Anterior cingulate cortex (tissue), 58 donors: ENCODE measurements at regions not wholly inside any gene's neighbourhood (a gene's known extent, or its start where the extent isn't known, plus 50 kb on each side); places are given as distances from the start of the nearest gene placed in this dataset.
"Not testable (repeated sequence)": the region's sequence is repeated elsewhere in the genome, so short reads cannot be mapped to it uniquely, and the experiment has no call there.

Source experiments
- DNase-seq, 58 donors: peaks; one replicate each; lab custom pipeline; 2025; lab: John Stamatoyannopoulos, UW

DNA sequence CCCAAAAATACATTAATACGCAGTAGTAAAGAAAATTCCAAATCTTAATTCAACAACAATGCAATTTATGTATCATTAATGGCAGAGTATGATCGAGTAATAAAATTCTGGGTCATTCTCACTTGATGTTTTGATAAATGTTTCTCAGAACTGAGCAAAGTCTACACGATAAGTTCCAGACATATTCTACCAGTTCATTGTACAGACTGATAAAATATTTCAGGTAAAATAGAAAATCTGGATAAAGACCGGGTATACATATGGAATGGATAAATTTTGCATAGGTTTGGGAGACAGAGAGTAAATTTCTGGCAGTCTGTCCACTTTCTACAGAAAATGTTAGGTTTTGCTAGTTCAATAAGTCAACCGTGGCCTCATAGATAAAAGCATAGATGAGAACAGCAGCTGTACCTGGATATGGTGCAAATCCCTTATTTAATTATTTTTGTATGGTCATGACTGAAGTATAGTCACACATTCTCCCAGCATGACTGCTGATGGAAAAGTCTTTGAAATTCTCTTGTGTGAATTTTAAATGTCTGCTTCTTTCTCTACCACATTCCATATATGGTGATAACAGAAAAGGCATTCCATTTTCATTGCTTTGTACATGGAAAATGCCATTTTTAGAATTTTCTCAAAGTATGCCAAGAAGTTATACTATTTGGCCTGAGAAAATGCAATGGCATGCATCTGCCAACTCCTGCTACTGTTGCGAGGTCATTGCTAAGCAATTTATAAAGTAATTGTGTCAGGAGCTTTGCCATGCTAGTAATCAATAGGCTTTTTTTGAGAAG is 301.9 kb upstream of the ARSJ start:
- DNase-seq: no peak

DNA sequence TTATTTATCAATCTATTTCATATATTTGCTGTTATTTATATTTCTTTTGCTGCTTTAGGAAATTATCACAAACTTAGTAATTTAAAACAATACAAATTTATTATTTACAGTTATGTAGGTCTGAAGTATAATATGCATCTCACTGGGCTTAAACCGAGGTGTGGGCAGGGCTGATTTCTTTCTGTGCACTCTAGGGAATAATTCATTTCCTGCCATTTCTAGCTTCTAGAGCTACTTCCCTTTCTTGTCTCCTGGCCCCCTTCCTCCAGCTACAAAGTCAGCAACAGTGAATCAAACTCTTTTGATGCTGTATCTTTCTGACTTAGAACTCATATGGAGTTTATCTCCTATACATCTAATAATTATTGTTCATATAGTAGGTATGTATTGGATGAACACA is 303.5 kb upstream of the ARSJ start:
- DNase-seq: no peak

DNA sequence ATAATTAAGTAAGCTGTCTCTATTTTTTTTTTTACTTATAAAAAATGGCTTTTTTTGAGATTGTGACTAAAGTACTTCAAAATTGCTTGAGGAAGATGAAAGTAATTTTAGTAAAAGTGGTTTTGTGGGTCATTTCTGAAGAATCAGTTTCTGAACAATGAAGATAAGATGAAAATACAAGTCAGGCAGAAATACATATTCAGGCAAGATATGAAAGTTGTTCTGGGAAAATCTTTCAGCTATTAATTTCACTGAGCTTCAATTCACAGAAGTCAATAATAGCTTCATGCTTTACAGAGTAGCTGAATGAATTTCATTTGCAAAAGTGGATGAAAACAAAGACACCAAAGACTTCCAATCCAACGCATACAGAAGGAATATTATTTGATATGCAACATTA is 305.2 kb upstream of the ARSJ start:
- DNase-seq: no peak

DNA sequence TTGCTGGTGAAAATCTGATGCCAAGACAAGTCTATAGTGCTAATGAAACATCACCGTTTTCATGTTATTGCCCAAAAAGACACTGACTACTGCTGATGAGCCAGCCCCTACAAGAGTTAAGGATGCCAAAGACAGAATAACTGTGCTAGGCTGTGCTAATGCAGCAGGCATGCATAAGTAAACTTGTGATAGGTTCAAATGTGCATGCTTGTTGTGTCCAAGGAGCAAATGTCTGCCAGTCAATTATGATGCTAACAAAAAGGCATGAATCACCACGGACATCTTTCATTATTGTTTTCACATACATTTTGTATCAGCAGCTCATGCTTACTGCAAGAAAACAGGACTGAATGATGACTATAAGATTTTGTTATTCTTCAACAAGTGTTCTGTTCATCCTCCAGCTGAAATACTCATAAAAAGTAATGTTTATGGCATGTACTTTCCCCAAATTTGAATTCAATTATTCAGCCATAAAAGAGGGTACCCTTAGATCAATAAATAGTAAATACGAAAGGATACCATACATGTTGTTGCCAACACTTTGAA is 306.9 kb upstream of the ARSJ start:
- no peak for DNase-seq

DNA sequence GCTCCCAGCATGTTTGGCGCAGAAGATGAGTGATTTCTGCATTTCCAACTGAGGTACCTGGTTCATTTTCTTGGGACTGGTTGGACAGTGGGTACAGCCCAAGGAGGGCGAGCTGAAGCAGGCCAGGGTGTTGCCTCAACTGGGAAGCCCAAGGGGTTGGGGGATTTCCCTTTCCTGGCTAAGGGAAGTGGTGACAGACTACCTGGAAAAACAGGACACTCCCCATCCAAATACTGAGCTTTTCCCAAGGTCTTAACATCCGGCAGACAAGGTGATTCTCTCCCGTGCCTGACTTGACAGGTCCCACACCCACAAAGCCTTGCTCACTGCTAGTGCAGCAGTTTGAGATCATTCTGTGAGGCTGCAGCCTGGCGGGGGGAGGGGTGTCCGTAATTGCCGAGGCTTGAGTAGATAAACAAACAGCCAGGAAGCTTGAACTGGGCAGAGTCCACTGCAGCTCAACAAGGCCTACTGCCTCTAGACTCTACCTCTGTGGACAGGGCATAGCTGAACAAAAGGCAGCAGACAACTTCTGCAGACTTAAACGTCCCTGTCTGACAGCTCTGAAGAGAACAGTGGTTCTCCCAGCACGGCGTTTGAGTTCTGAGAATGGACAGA is 307.7 kb upstream of the ARSJ start:
- no peak for DNase-seq

DNA sequence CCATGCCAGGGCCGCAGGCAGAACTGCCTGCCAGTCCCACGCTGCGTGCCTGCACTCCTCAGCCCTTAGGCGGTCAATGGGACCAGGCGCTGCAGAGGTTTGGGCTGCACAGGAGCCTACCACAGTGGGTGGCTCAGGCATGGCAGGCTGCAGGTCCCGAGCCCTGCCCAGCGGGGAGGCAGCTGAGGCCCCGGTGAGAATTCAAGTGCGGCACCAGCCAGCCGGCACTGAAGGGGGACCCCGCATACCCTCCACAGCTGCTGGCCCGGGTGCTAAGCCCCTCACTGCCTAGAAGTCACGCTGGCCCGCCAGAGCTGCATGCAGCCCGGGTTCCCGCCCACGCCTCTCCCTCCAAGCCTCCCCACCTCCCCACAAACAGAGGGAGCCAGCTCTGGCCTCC is 302.5 kb upstream of the UGT8 start:
- DNase-seq: peak in 1 of 58 donors; percentile 0

DNA sequence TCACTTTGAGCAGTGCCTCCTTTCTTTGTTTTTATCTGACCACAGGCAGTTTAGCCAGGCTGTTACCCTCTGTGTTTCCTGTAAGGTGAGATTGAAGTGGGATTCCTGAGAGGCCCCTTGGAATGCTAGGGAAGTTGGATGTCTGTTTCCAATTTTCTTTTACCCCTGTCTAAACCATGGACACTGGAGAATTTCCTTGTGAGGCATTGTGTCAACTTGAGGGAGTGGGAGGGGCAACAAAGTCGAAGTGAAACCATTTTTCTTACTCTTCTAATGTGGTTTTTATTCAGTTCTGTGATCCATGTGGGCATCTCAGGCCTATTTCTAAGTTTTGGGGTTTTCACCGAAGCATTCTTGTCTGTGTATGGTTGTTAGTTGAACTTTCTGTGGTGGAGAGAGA is 296.1 kb upstream of the UGT8 start:
- DNase-seq: no peak

DNA sequence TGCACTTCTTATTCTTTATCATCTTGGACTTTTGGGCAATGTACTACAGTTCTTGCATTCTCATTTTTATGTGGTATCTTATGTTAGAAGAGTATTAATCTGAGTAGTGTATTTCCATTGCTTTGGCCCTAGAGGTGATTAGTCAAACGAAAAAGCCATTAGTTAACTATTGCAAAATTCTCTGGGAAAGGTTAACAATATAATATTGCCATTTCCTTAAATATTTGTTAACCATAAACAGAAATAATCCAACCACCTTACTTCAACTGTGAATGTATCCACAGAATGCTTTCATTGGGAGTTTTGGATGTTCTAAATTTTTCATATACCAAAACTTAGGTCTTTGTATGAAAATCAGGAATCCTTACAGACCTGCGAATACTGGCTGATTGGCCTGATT is 294.6 kb upstream of the UGT8 start:
- DNase-seq: no peak

DNA sequence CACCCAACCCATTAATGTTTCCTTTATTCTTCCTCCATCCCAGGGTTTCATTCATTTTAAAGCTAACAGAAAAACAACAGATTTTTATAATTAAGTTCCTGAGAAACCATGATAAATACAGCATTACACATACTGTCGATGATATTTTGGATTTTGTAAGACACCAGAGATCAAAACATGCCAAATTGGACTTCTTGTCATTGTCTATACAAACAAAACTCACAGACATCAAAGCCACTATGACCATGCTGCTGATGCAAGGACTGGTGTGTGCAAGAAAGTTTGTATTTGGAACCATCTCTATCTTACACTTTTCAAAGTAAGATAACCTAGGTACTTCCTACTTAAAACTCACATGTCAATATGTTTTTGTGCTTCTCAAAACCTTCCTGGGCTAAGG is 294.0 kb upstream of the UGT8 start:
- no peak for DNase-seq

DNA sequence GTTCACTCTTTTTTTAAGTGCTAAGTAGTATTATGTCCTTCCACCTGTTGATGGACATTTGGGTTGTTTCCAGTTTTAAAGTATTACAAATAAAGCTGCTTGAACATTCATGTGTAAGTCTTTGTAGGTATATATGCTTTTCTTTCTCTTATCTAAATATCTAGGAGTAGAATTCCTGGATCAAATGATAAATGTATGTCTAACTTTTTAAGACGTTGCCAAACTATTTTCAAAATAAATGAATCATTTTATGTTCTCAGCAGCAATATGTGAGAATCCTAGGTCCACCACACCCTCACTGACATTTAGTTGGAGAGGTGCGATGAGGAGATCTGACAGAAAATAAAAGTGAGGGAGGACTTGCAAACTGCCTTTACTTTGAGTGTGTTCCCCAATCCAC is 291.7 kb upstream of the UGT8 start:
- DNase-seq: no peak

DNA sequence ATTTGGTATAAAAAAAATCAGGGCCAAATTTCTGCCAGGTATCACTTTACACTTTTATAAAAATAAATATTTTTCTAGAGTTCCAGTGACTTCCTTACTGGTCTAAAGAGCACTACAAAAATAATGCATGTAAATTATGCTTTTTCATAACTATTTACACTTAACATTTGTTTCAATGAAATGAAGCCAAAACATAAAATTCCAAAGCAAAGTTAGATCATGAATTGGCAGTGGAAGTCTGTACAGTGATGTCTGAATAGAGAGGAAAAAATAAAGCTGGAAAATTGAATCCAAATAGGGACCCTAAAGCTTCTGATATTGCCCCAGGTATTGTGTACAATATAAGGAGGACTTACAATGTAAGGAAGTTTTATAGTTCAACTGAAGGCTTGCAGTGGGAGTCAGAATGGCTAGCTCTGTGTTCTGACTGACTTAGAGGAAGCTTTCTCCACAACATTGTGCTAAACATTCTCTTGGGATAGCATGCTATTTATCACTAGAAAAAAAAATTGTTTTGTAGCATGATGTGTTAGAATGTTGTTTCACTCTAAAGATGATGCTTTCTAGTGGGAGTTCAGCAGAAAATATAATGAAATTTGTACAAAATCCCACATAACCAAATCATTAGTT is 288.2 kb upstream of the UGT8 start:
- no peak for DNase-seq

DNA sequence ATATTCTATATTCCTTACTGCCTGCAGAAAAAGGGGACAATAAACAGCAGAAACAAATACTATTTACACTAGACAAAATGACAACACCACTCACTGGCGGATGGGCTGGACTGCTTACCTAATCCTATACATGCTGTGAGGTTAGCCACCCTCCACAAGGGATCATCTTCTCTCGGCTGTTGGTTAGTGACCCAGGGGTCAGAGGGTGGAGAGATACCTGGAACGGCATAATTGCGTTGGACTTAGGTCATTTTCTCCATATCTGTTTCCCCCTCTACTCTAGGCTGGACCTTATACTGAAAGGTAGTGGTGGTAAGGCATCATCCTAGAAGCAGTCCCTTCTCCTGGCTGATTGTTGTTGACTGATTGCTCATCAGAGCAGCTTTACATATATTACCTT is 286.8 kb upstream of the UGT8 start:
- no peak for DNase-seq

DNA sequence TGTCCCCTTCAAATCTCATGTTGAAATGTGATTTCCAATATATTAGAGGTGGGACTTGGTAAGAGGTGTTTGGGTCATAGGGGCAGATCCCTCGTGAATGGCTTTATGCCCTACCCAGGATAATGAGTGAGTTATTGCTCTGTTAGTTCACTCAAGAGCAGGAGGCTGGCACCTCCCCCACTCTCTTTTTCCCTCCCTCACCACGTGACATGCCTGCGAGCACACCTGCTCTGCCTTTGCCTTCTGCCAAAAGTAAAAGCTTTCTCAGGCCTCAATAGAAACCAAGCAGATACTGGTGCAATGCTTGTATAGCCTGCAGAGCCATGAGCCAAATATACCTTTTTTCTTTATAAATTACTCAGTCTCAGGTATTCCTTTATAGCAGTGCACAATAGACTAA is 286.3 kb upstream of the UGT8 start:
- no peak for DNase-seq

DNA sequence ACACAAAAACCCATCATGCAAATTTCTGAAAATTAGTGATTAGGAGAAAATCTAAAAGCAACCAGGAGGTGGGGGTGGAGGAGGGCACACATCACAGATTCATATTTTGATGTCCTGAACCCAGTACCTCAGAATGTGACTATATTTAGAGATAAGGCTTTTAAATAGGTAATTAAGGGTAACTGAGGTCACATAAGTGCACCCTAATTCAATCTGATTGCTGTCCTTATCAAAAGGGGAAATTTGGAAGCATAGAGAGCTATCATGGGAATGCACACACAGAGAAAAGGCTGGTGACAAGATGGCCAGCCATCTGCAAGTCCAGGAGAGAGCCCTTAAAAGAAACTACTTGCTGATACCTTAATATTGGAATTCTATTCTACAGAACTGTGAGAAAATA is 281.8 kb upstream of the UGT8 start:
- DNase-seq: no peak

DNA sequence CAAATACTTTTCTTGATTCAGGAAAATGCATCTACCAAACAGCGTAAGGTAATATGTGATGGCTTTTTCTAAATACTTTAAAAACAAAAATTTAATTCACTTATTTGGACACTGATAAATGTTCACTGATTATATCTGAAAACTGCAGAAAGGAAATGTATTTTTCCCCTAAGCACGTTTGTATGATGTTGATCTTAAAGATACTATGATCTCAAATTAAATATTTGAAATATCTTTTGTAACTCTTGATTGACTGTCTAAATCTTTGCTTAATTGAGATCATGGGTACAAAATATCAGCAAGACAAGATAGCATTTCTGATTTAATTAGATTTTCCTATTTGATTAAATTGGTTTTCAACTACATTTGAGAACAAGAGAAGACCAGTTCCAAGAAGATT is 281.0 kb upstream of the UGT8 start:
- DNase-seq: no peak

DNA sequence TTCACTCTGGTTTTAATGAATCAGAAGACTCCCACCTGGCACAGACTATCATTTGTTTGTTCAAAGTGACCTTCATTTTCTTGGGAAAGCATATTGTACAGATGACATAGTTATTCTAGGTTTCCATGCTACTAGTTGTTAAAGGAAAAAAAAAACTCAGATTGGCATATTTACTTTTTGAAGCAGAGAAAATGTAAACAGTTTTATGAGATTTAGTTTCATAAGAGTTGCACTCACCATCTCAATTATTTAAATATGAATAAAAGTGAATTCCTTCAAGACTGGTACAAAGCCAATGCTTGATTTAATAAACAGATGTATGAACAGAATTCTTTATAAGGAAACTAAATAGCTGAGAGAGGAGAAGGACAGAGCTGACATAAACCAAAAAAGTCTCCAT is 280.3 kb upstream of the UGT8 start:
- no peak for DNase-seq

DNA sequence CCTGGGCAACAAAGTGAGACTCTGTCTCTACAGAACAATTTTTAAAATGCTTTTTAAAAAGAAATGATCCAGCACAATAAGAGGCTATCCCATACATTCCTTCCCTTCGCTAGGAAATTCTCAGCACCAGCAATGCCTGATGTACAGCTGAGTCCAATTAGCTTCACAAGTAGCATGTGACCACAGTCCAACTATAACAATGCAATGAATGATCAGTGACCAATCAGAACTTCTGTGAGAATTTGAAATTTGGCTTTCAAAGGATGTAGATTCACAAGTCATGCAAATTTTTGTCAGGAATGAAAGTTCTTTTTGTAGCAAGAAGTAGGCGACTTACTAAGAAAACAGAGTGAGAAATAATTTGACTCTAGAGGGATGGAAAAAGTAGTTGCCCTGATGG is 278.5 kb upstream of the UGT8 start:
- DNase-seq: no peak

DNA sequence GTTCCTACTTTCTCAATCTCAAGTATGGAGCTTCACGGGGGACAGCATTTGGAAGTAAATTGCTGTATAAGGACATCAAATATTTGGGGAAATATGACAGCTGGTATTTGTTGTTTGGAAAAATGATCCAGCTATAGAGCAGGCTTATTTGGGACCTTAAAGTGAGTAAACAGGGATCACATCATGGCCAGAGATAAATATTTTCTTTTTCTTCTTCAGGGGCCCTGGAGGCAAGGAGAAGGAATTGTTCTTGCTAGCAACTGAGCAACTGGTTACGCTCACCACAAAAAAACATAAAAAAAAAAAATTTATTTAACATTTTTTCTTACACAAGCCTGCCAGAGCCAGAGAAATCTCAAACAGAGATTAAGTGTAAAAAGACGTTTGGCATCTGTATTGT is 277.2 kb upstream of the UGT8 start:
- no peak for DNase-seq

DNA sequence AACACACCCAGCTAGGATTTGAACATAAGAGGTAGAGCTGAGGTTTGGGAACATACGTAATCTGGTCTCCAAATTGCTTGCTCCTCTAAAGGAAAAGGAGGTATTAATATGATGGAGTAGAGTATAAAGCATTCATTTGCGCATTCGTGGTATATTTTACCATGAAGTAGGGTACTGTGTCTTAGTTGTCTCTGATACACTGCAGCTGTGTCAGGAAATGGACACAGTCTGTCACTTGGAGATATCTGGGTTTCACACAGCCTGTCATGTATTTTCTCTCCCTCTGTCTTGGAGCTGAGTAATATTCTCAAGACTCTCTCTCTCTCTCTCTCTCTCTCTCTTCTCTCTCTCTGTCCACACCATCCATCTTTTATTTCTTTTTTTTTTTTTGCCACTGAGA is 274.8 kb upstream of the UGT8 start:
- DNase-seq: no peak

DNA sequence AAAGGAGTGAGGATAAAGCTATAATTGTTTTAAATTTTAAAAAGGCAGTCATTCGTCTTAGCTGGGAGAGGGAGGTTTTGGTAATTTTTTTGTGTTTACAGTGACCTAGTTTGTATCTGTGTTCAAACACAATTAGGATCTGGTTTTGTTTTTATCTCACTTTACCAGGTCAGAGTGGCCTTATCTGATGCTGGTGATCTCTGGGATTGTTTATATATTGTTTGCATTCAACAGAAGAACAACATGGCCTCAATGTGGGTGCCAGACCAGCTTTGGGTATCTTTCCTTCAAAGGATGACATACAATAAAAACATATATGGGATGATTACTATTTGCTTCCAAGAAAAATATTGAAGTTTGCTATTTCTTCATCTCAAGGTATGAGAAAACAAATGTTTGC is 272.2 kb upstream of the UGT8 start:
- DNase-seq: no peak

DNA sequence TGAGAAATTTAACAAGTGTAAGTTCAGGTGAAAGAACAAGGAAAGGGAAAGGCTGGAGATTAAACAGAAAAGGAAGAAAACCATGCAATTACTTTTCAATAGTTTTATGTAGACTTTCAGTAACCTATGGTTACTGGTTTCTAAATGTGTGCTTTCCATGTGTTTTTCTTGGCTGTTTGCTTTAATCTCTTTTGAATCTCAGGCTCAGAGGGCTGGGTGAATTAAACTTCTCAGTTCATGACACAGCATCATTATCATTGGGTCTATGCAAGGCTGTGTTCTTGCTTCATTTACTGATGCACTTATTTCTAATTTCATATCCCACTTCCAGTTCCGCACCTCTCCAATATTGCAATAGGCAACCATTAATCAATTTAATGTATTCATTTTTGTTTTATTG is 266.5 kb upstream of the UGT8 start:
- DNase-seq: no peak

DNA sequence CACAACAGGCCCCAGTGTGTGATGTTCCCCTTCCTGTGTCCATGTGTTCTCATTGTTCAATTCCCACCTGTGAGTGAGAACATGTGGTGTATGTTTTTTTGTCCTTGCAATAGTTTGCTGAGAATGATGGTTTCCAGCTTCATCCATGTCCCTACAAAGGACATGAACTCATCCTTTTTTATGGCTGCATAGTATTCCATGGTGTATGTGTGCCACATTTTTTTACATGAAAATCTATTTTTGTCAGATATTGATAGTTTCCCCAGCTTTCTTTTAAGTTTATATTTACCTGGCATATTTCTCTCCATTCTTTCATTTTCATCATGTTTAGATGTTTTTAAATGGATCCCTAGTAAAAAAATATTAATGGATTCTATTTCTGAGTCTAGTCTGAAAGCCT is 264.2 kb upstream of the UGT8 start:
- not testable (repeated sequence) for DNase-seq
